ENCODE measurements at regions not wholly inside any gene's neighbourhood (a gene's known extent, or its start where the extent isn't known, plus 50 kb on each side); places are given as distances from the start of the nearest gene placed in this dataset.
"Not testable (repeated sequence)": the region's sequence is repeated elsewhere in the genome, so short reads cannot be mapped to it uniquely, and the experiment has no call there.

- TF ChIP-seq CTCF (IDR thresholded peaks at IDR 0.05; ENCODE audit: extremely low read depth, missing control alignments) = no peak
- DNase-seq (ENCODE audit: low spot score) = no peak
Measured at GRCh38 chr5:98209418-98209817, 564.0 kb upstream of the RGMB start.

- TF ChIP-seq CTCF (IDR thresholded peaks at IDR 0.05; ENCODE audit: extremely low read depth, missing control alignments) = no peak
- DNase-seq (ENCODE audit: low spot score) = no peak
Measured at GRCh38 chr5:98214240-98215051, 559.0 kb upstream of the RGMB start.

GRCh38 chr5:98217138-98217537, 556.3 kb upstream of the RGMB start:
- no peak for TF ChIP-seq CTCF (IDR thresholded peaks at IDR 0.05; ENCODE audit: extremely low read depth, missing control alignments)
- DNase-seq (ENCODE audit: low spot score) = peak; percentile 4

GRCh38 chr5:98218838-98219237, 554.6 kb upstream of the RGMB start:
- TF ChIP-seq CTCF (IDR thresholded peaks at IDR 0.05; ENCODE audit: extremely low read depth, missing control alignments) = no peak
- DNase-seq (ENCODE audit: low spot score) = no peak

GRCh38 chr5:98227489-98227888, 546.0 kb upstream of the RGMB start:
- TF ChIP-seq CTCF (IDR thresholded peaks at IDR 0.05; ENCODE audit: extremely low read depth, missing control alignments) = no peak
- no peak for DNase-seq (ENCODE audit: low spot score)

- DNase-seq (ENCODE audit: low spot score) = no peak
Measured at GRCh38 chr5:98231089-98231488, 542.4 kb upstream of the RGMB start.

GRCh38 chr5:98237794-98238193, 535.7 kb upstream of the RGMB start:
- not testable (repeated sequence) for DNase-seq (ENCODE audit: low spot score)

More at GRCh38 chr5:98231089-98231488, 542.4 kb upstream of the RGMB start:
- TF ChIP-seq CTCF (IDR thresholded peaks at IDR 0.05; ENCODE audit: extremely low read depth, missing control alignments) = no peak

GRCh38 chr5:98243972-98244371, 529.5 kb upstream of the RGMB start:
- TF ChIP-seq CTCF (IDR thresholded peaks at IDR 0.05; ENCODE audit: extremely low read depth, missing control alignments) = no peak
- DNase-seq (ENCODE audit: low spot score) = no peak

Data from GM20000 (cell line).